ENCODE measurements at regions not wholly inside any gene's neighbourhood (a gene's known extent, or its start where the extent isn't known, plus 50 kb on each side); places are given as distances from the start of the nearest gene placed in this dataset.
A peak's percentile ranks its signal among the peaks of the same experiment; 100 is the strongest.

GRCh38 chrX:40938423-40938822 is 146.8 kb upstream of the USP9X start:
- H3K9me3 ChIP-seq (ENCODE audit: control insufficient read depth, insufficient read depth, low read length): no peaks in the 10 kb centered on the region
- H3K27me3 ChIP-seq (ENCODE audit: control insufficient read depth, insufficient read depth, low read length): no peaks in the 10 kb centered on the region
- no peak overlapping the region for H3K27ac ChIP-seq (ENCODE audit: low read depth, low read length)
- CTCF ChIA-PET: interaction anchor here (0.6 kb wide), 1 partner anchor 177 kb away, joined by 4 read pairs; no protein-coding TSS in a partner anchor
- no peak for DNase-seq (ENCODE audit: low read depth, low spot score)
- POLR2A ChIA-PET: no interaction called here
- no peak for TF ChIP-seq CTCF (IDR thresholded peaks at IDR 0.05; ENCODE audit: low read depth, low read length)
- no peak overlapping the region for H3K4me3 ChIP-seq (ENCODE audit: low read depth, low read length)

GRCh38 chrX:40943093-40943641 is 142.1 kb upstream of the USP9X start:
- ChIA-PET CTCF (interaction anchor here (0.6 to 1.2 kb wide), 2 partner anchors 10 to 149 kb away, joined by 4 to 5 read pairs; no protein-coding TSS in a partner anchor), POLR2A (no interaction called here)
- no peaks in the 10 kb centered on the region for H3K27me3 ChIP-seq (ENCODE audit: control insufficient read depth, insufficient read depth, low read length)
- TF ChIP-seq CTCF (IDR thresholded peaks at IDR 0.05; ENCODE audit: low read depth, low read length): no peak
- no peak overlapping the region for H3K4me3 ChIP-seq (ENCODE audit: low read depth, low read length)
- H3K9me3 ChIP-seq (ENCODE audit: control insufficient read depth, insufficient read depth, low read length): no peaks in the 10 kb centered on the region
- DNase-seq (ENCODE audit: low read depth, low spot score): no peak
- no peak overlapping the region for H3K27ac ChIP-seq (ENCODE audit: low read depth, low read length)

- ChIA-PET POLR2A (no interaction called here), CTCF (no interaction called here)
- Histone ChIP-seq H3K4me3 (ENCODE audit: low read depth, low read length) (no peak overlapping the region), H3K27me3 (ENCODE audit: control insufficient read depth, insufficient read depth, low read length) (no peaks in the 10 kb centered on the region), H3K9me3 (ENCODE audit: control insufficient read depth, insufficient read depth, low read length) (no peaks in the 10 kb centered on the region), H3K27ac (ENCODE audit: low read depth, low read length) (no peak overlapping the region)
- no peak for DNase-seq (ENCODE audit: low read depth, low spot score)
- TF ChIP-seq CTCF (IDR thresholded peaks at IDR 0.05; ENCODE audit: low read depth, low read length): no peak
Observed at GRCh38 chrX:40945361-40945713, 139.9 kb upstream of the USP9X start.

GRCh38 chrX:40947276-40947675 is 138.0 kb upstream of the USP9X start:
- Histone ChIP-seq H3K9me3 (ENCODE audit: control insufficient read depth, insufficient read depth, low read length) (no peaks in the 10 kb centered on the region), H3K4me3 (ENCODE audit: low read depth, low read length) (no peak overlapping the region), H3K27me3 (ENCODE audit: control insufficient read depth, insufficient read depth, low read length) (no peaks in the 10 kb centered on the region), H3K27ac (ENCODE audit: low read depth, low read length) (peak overlapping the region; percentile 61)
- DNase-seq (ENCODE audit: low read depth, low spot score): no peak
- no peak for TF ChIP-seq CTCF (IDR thresholded peaks at IDR 0.05; ENCODE audit: low read depth, low read length)
- POLR2A ChIA-PET: interaction anchor here (0.7 kb wide), 1 partner anchor 82 kb away, joined by 4 read pairs; no protein-coding TSS in a partner anchor
- CTCF ChIA-PET: interaction anchor here (0.8 to 1.7 kb wide), 3 partner anchors 69 to 202 kb away, joined by 3 to 4 read pairs (median 3); no protein-coding TSS in a partner anchor

GRCh38 chrX:40949071-40949470 is 136.2 kb upstream of the USP9X start:
- CTCF ChIA-PET: no interaction called here
- no peak for DNase-seq (ENCODE audit: low read depth, low spot score)
- Histone ChIP-seq H3K27ac (ENCODE audit: low read depth, low read length) (no peak overlapping the region), H3K4me3 (ENCODE audit: low read depth, low read length) (no peak overlapping the region), H3K9me3 (ENCODE audit: control insufficient read depth, insufficient read depth, low read length) (no peaks in the 10 kb centered on the region), H3K27me3 (ENCODE audit: control insufficient read depth, insufficient read depth, low read length) (no peaks in the 10 kb centered on the region)
- no peak for TF ChIP-seq CTCF (IDR thresholded peaks at IDR 0.05; ENCODE audit: low read depth, low read length)
- POLR2A ChIA-PET: no interaction called here

Data from AG04450 (cell line).